MM.1S (cell line): ENCODE measurements at regions not wholly inside any gene's neighbourhood (a gene's known extent, or its start where the extent isn't known, plus 50 kb on each side); places are given as distances from the start of the nearest gene placed in this dataset.

ENCODE experiments used
- DNase-seq: peaks from one replicate; pipeline ENCODE4 v3.0.0-alpha.2; 2015
- H2AFZ ChIP-seq: fragments of 300-600 bp; sonication (generic); 2 replicates; pipeline ENCODE4 v1.6.0; 2016; ENCODE audit warnings: antibody characterized with exemption, low read length
- H3F3A ChIP-seq: fragments of 300-600 bp; sonication (generic); 2 replicates; pipeline ENCODE4 v1.6.1; 2016; ENCODE audit warnings: mild to moderate bottlenecking, antibody characterized with exemption, low read length, moderate library complexity, mixed read lengths; ENCODE audit not compliant: insufficient read depth
- H3K27ac ChIP-seq: fragments of 300-600 bp; sonication (generic); 2 replicates; pipeline ENCODE4 v1.5.1; 2016; ENCODE audit warnings: mild to moderate bottlenecking, low read length
- H3K27me3 ChIP-seq: fragments of 300-600 bp; sonication (generic); replicated peaks from 2 replicates; pipeline ENCODE4 v1.6.0; 2016; ENCODE audit warnings: low read length; ENCODE audit not compliant: insufficient read depth
- H3K36me3 ChIP-seq: fragments of 300-600 bp; sonication (generic); replicated peaks from 2 replicates; pipeline ENCODE4 v1.6.1; 2016; ENCODE audit warnings: mild to moderate bottlenecking, low read length, mixed read lengths; ENCODE audit not compliant: insufficient read depth
- H3K4me1 ChIP-seq: fragments of 300-600 bp; sonication (generic); 2 replicates; pipeline ENCODE4 v1.6.1; 2016; ENCODE audit warnings: low read length, mixed read lengths
- H3K4me2 ChIP-seq: fragments of 300-600 bp; sonication (generic); 2 replicates; pipeline ENCODE4 v1.6.0; 2016; ENCODE audit warnings: low read depth, low read length
- H3K4me3 ChIP-seq: fragments of 300-600 bp; sonication (generic); 2 replicates; pipeline ENCODE4 v1.5.1; 2016; ENCODE audit warnings: low read length, mixed read lengths
- H3K79me2 ChIP-seq: fragments of 300-600 bp; sonication (generic); 2 replicates; pipeline ENCODE4 v1.6.1; 2016; ENCODE audit warnings: mixed run types, low read length, mixed read lengths
- H3K9ac ChIP-seq: fragments of 300-600 bp; sonication (generic); 2 replicates; pipeline ENCODE4 v1.6.1; 2016; ENCODE audit warnings: low read length, mixed read lengths
- H3K9me2 ChIP-seq: fragments of 300-600 bp; sonication (generic); replicated peaks from 2 replicates; pipeline ENCODE4 v1.6.1; 2016; ENCODE audit warnings: mild to moderate bottlenecking, low read length, mixed read lengths; ENCODE audit not compliant: insufficient read depth
- H3K9me3 ChIP-seq: fragments of 300-600 bp; sonication (generic); replicated peaks from 2 replicates; pipeline ENCODE4 v1.6.1; 2016; ENCODE audit warnings: mild to moderate bottlenecking, low read length, mixed read lengths; ENCODE audit not compliant: insufficient read depth
- H4K20me1 ChIP-seq: fragments of 300-600 bp; sonication (generic); 2 replicates; pipeline ENCODE4 v1.6.1; 2016; ENCODE audit warnings: mild to moderate bottlenecking, low read length, moderate library complexity, mixed read lengths; ENCODE audit not compliant: insufficient read depth
- EZH2 ChIP-seq: fragments of 300-600 bp; sonication (generic); optimal IDR thresholded peaks from 2 replicates; pipeline ENCODE3; 2017; ENCODE audit warnings: low read depth, mild to moderate bottlenecking, antibody characterized with exemption, low read length, mixed read lengths
- EZH2phosphoT487 ChIP-seq: fragments of 300-600 bp; sonication (generic); IDR thresholded peaks from 2 replicates; pipeline ENCODE4 v1.6.1; 2018; ENCODE audit warnings: antibody characterized with exemption, low read length
- TF ChIP-seq, protein P1 (sequence below): fragments of 300-600 bp; sonication (generic); IDR thresholded peaks from 2 replicates; pipeline ENCODE4 v1.5.1; 2016; ENCODE audit warnings: antibody characterized with exemption, low read length, mixed read lengths

DNA sequence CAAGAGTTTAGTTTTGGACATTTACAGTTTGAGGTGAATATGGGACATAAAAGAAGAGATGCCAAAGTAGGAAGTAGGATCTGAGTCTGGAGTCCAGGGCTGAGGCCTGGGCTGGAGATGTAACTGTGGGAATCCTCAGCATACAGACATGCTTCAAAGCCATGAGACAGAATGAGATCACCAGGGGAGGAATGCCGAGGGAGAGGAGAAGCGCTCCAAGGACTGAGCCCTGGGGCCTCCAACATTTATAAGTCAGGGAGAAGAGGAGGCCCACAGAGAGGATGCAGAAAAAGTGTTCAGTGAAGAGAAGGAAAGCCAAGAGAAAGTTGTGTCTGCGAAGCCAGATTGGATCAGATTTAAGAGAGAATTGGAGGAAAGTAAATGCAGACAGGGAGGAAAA is 277.5 kb upstream of the MYOCD start:
- Histone ChIP-seq H3K27me3 (no peaks in the 10 kb centered on the region), H3K9ac (no peak overlapping the region), H3K79me2 (no peaks in the 10 kb centered on the region), H3K9me3 (no peaks in the 10 kb centered on the region), H3K4me1 (no peaks in the 10 kb centered on the region), H3K9me2 (no peaks in the 10 kb centered on the region), H3F3A (no peaks in the 10 kb centered on the region), H3K4me3 (no peak overlapping the region), H3K36me3 (no peaks in the 10 kb centered on the region), H2AFZ (no peak overlapping the region), H3K27ac (no peak overlapping the region), H3K4me2 (no peak overlapping the region), H4K20me1 (no peaks in the 10 kb centered on the region)
- TF ChIP-seq EZH2 = no peak
- no peak for DNase-seq

DNA sequence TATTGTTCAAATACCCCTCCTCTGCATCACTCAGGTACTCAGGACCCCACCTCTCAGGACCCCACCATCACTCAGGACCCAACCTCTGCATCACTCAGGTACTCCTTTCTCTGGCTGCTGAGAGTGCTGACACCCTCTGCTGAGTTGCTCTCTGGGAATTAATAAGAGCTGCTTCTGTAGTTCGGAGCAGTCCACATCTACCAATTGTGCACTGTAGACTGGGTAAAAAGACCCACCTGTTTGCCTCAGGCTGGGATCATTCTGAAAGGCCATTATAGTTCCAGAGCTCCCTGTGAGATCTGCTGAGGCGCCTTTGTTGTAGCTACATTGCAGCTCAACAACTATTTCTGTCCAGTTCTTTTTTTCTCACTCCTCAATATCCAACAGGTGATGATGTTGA is 276.3 kb upstream of the MYOCD start:
- H3K4me2 ChIP-seq = no peak overlapping the region
- no peak for TF ChIP-seq EZH2phosphoT487
- TF ChIP-seq EZH2 = no peak
- TF ChIP-seq, protein P1, sequence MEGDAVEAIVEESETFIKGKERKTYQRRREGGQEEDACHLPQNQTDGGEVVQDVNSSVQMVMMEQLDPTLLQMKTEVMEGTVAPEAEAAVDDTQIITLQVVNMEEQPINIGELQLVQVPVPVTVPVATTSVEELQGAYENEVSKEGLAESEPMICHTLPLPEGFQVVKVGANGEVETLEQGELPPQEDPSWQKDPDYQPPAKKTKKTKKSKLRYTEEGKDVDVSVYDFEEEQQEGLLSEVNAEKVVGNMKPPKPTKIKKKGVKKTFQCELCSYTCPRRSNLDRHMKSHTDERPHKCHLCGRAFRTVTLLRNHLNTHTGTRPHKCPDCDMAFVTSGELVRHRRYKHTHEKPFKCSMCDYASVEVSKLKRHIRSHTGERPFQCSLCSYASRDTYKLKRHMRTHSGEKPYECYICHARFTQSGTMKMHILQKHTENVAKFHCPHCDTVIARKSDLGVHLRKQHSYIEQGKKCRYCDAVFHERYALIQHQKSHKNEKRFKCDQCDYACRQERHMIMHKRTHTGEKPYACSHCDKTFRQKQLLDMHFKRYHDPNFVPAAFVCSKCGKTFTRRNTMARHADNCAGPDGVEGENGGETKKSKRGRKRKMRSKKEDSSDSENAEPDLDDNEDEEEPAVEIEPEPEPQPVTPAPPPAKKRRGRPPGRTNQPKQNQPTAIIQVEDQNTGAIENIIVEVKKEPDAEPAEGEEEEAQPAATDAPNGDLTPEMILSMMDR = no peak
- no peaks in the 10 kb centered on the region for H3K9me2 ChIP-seq
- H3F3A ChIP-seq = no peaks in the 10 kb centered on the region
- no peaks in the 10 kb centered on the region for H3K36me3 ChIP-seq
- no peak overlapping the region for H3K4me3 ChIP-seq
- H3K27ac ChIP-seq = no peak overlapping the region
- H3K79me2 ChIP-seq = no peaks in the 10 kb centered on the region
- no peaks in the 10 kb centered on the region for H3K4me1 ChIP-seq
- no peaks in the 10 kb centered on the region for H4K20me1 ChIP-seq
- H3K27me3 ChIP-seq = no peaks in the 10 kb centered on the region
- no peak for DNase-seq
- H3K9ac ChIP-seq = no peak overlapping the region
- no peak overlapping the region for H2AFZ ChIP-seq
- H3K9me3 ChIP-seq = no peaks in the 10 kb centered on the region

DNA sequence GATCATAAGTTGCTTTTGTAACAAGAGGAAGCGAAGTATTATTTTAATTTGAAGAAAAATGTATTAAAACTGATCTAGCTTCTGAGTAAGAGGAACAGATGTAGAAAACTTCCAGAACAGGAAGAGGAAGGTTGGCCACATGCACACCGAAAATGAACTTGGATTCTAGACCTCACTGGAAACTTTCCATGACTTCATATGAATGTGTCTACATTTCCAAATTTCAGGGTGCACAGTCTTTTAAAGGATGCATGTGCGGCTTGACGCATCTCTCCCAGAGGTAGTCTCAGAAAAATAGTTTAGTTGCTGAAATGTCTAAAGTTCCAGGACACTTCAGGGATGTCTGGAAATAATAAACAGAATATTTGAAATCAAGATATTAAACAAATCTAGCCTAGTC is 275.1 kb upstream of the MYOCD start:
- TF ChIP-seq, protein P1 = no peak
- no peak for DNase-seq
- Histone ChIP-seq H3K9me3 (no peaks in the 10 kb centered on the region), H3F3A (no peaks in the 10 kb centered on the region), H3K36me3 (no peaks in the 10 kb centered on the region), H3K27ac (no peak overlapping the region), H3K9me2 (no peaks in the 10 kb centered on the region), H3K9ac (no peak overlapping the region), H4K20me1 (no peaks in the 10 kb centered on the region), H3K27me3 (no peaks in the 10 kb centered on the region), H3K4me3 (no peak overlapping the region), H3K4me1 (no peaks in the 10 kb centered on the region), H3K79me2 (no peaks in the 10 kb centered on the region), H3K4me2 (no peak overlapping the region), H2AFZ (no peak overlapping the region)

DNA sequence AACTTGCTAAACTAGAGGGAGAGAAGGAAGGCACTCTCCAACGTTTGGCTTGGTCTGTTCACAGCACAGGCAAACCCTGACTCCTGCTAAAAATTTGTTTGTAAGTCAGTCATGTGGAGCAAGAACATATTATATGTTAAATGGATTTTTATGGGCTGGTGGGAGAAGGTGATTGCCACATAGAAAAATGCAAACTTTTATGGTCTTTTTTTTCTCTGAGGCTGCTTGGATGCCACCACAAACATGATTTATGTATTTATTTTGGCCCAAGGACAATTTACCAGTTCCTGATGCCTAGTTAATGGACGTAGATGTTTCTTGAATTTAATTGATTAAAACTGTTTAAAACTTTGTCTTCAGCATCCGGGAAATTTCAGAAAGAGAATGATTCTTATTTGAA is 274.2 kb upstream of the MYOCD start:
- Histone ChIP-seq H4K20me1 (no peaks in the 10 kb centered on the region), H3K27ac (no peak overlapping the region), H3K9ac (no peak overlapping the region), H2AFZ (no peak overlapping the region), H3K9me2 (no peaks in the 10 kb centered on the region), H3K4me3 (no peak overlapping the region), H3K4me2 (no peak overlapping the region), H3K79me2 (no peaks in the 10 kb centered on the region), H3F3A (no peaks in the 10 kb centered on the region), H3K36me3 (no peaks in the 10 kb centered on the region), H3K4me1 (no peaks in the 10 kb centered on the region), H3K9me3 (no peaks in the 10 kb centered on the region), H3K27me3 (no peaks in the 10 kb centered on the region)
- TF ChIP-seq, protein P1 = no peak
- TF ChIP-seq EZH2 (no peak), EZH2phosphoT487 (no peak)
- DNase-seq = no peak
